Activated CD8-positive, alpha-beta T cell treated with anti-CD3 and anti-CD28 coated beads, Interleukin-2, amount 10 ng/mL, durations not matched to agents 7 days and 5 days (primary cell): ENCODE measurements at regions not wholly inside any gene's neighbourhood (a gene's known extent, or its start where the extent isn't known, plus 50 kb on each side); places are given as distances from the start of the nearest gene placed in this dataset.
"Not testable (repeated sequence)": the region's sequence is repeated elsewhere in the genome, so short reads cannot be mapped to it uniquely, and the experiment has no call there.

ENCODE experiments used
- ATAC-seq: fragments of 150-1000 bp; cut with Tn5 transposase; one replicate; pipeline ENCODE4 v1.10.0; 2021; ENCODE audit warnings: moderate library complexity
- CTCF ChIA-PET: fragments of 350-600 bp; sonication (Branson Sonifier 250); formaldehyde crosslinking; loops from one replicate; lab custom pipeline; 2021; ENCODE audit warnings: antibody characterized with exemption; lab: Charles Lee
- POLR2A ChIA-PET: fragments of 350-600 bp; sonication (Branson Sonifier 250); formaldehyde crosslinking; loops from one replicate; lab custom pipeline; 2021; ENCODE audit warnings: antibody characterized with exemption; lab: Charles Lee
- DNase-seq: peaks from one replicate; pipeline ENCODE4 v3.0.0-alpha.2; 2020
- H3K27ac Mint-ChIP-seq: one replicate; pipeline ENCODE4 v1.8.0; 2021; ENCODE audit warnings: mild to moderate bottlenecking, mixed read lengths
- H3K27me3 Mint-ChIP-seq: one replicate; pipeline ENCODE4 v1.8.0; 2021; ENCODE audit warnings: low read depth, mixed read lengths
- H3K36me3 Mint-ChIP-seq: one replicate; pipeline ENCODE4 v1.8.0; 2021; ENCODE audit warnings: low read depth, mixed read lengths
- H3K4me1 Mint-ChIP-seq: one replicate; pipeline ENCODE4 v1.8.0; 2021; ENCODE audit warnings: low read depth, mixed read lengths
- H3K4me3 Mint-ChIP-seq: one replicate; pipeline ENCODE4 v1.8.0; 2021; ENCODE audit warnings: mild to moderate bottlenecking, mixed read lengths
- H3K9me3 Mint-ChIP-seq: one replicate; pipeline ENCODE4 v1.8.0; 2022; ENCODE audit warnings: mixed read lengths; ENCODE audit not compliant: insufficient read depth

- ATAC-seq (no peak), DNase-seq (no peak)
- Mint-ChIP-seq H3K27me3 (no peaks in the 10 kb centered on the region), H3K9me3 (no peaks in the 10 kb centered on the region), H3K27ac (no peak overlapping the region), H3K4me3 (no peak overlapping the region), H3K36me3 (no peaks in the 10 kb centered on the region), H3K4me1 (no peaks in the 10 kb centered on the region)
- POLR2A ChIA-PET: no interaction called here
- CTCF ChIA-PET: no interaction called here
These were observed 350.4 kb downstream of the NR4A2 start for GRCh38 chr2:155982135-155982534.

- H3K4me1 Mint-ChIP-seq: no peaks in the 10 kb centered on the region
- CTCF ChIA-PET: no interaction called here
- H3K27me3 Mint-ChIP-seq: no peaks in the 10 kb centered on the region
- POLR2A ChIA-PET: no interaction called here
- ATAC-seq: no peak
- H3K27ac Mint-ChIP-seq: no peak overlapping the region
- no peak overlapping the region for H3K4me3 Mint-ChIP-seq
- no peaks in the 10 kb centered on the region for H3K9me3 Mint-ChIP-seq
- no peak for DNase-seq
- H3K36me3 Mint-ChIP-seq: no peaks in the 10 kb centered on the region
These were observed 351.5 kb downstream of the NR4A2 start for GRCh38 chr2:155980941-155981560.

GRCh38 chr2:155975734-155976133, 356.8 kb downstream of the NR4A2 start:
- no peaks in the 10 kb centered on the region for H3K4me1 Mint-ChIP-seq
- no peak for ATAC-seq
- H3K4me3 Mint-ChIP-seq: no peak overlapping the region

GRCh38 chr2:155972916-155973315, 359.6 kb downstream of the NR4A2 start:
- Mint-ChIP-seq H3K4me1 (no peaks in the 10 kb centered on the region), H3K36me3 (no peaks in the 10 kb centered on the region), H3K27ac (no peak overlapping the region), H3K27me3 (no peaks in the 10 kb centered on the region), H3K4me3 (no peak overlapping the region), H3K9me3 (no peaks in the 10 kb centered on the region)
- CTCF ChIA-PET: no interaction called here
- DNase-seq: no peak
- POLR2A ChIA-PET: no interaction called here
- ATAC-seq: no peak

More at GRCh38 chr2:155975734-155976133, 356.8 kb downstream of the NR4A2 start:
- H3K36me3 Mint-ChIP-seq: no peaks in the 10 kb centered on the region
- H3K27me3 Mint-ChIP-seq: no peaks in the 10 kb centered on the region
- POLR2A ChIA-PET: no interaction called here
- H3K27ac Mint-ChIP-seq: no peak overlapping the region
- CTCF ChIA-PET: no interaction called here
- DNase-seq: no peak
- no peaks in the 10 kb centered on the region for H3K9me3 Mint-ChIP-seq

- H3K4me1 Mint-ChIP-seq, CTCF ChIA-PET: not testable (repeated sequence)
These were observed 366.5 kb downstream of the NR4A2 start for GRCh38 chr2:155966064-155966471.

DNA sequence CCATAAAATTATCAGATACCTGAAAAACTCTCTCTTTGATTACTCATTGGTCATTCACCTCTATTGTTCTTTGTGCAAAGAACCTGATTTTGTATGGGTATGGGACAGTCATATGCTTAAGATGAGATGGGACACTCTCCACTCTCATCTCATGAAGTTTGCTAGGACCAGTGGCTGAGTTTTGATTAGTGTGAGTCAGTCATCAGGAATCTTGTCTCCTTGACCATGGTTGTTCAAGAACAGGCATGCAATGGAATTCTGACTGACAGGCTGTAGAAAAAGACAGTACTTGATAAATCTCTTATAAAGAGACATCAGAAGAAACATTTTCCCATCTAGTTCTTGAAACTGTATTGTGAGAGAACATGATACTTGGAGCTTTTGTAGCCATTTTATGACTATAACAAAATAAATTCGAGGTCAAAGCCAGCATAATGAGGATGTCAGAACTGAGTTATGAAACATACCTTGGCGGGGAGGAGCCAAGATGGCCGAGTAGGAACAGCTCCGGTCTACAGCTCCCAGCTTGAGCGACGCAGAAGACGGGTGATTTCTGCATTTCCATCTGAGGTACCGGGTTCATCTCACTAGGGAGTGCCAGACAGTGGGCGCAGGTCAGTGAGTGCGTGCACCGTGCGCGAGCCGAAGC, 367.0 kb downstream of the NR4A2 start:
- H3K4me3 Mint-ChIP-seq: no peak overlapping the region
- H3K9me3 Mint-ChIP-seq: no peaks in the 10 kb centered on the region
- H3K27ac Mint-ChIP-seq: no peak overlapping the region
- CTCF ChIA-PET: no interaction called here
- ATAC-seq (no peak), DNase-seq (no peak)
- H3K36me3 Mint-ChIP-seq: no peaks in the 10 kb centered on the region
- POLR2A ChIA-PET: no interaction called here
- no peaks in the 10 kb centered on the region for H3K27me3 Mint-ChIP-seq
- H3K4me1 Mint-ChIP-seq: no peaks in the 10 kb centered on the region

More at GRCh38 chr2:155966064-155966471, 366.5 kb downstream of the NR4A2 start:
- H3K9me3 Mint-ChIP-seq, H3K36me3 Mint-ChIP-seq, H3K27me3 Mint-ChIP-seq, ATAC-seq, H3K27ac Mint-ChIP-seq, POLR2A ChIA-PET, DNase-seq, H3K4me3 Mint-ChIP-seq: not testable (repeated sequence)

DNA sequence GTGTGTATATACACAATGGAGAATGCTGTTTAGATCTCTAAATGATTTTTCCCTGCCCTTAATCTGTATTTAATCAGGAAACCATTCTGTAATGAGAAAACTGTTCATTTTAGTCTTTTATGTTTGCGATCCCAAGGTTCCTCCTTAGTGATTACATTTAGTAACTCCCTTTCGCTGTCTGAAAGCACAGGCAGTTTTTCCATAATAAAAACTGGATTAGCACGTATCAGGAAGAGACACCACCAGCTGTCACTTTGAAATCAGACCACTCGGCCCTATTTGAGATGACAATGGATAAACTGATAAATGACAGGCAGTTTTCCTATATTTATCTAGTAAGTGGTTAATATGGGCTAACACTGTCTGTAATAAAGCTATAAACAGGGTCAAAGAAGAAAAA, 370.9 kb downstream of the NR4A2 start:
- no peaks in the 10 kb centered on the region for H3K9me3 Mint-ChIP-seq
- no peaks in the 10 kb centered on the region for H3K36me3 Mint-ChIP-seq
- H3K27me3 Mint-ChIP-seq: no peaks in the 10 kb centered on the region
- DNase-seq (no peak), ATAC-seq (no peak)
- H3K4me1 Mint-ChIP-seq: no peaks in the 10 kb centered on the region
- H3K4me3 Mint-ChIP-seq: no peak overlapping the region
- ChIA-PET POLR2A (no interaction called here), CTCF (no interaction called here)
- H3K27ac Mint-ChIP-seq: no peak overlapping the region

DNA sequence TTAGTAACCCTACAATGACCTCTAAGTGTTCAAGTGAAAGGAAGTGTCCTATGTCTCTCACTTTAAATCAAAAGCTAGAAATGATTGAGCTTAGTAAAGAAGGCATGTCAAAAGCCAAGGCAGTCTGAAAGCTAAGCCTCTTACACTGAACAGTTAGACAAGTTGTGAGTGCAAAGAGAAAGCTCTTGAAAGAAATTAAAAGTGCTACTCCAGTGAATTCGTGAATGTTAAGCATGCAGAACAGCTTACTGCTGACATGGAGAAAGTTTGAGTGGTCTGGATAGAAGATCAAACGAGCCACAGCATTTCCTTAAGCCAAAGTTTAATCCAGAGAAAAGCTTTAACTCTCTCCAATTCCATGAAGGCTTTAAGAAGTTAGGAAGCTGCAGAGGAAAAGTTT, 373.7 kb downstream of the NR4A2 start:
- ChIA-PET POLR2A (interaction anchor here (0.7 kb wide), 1 partner anchor 115 kb away, joined by 3 read pairs; no protein-coding TSS in a partner anchor), CTCF (no interaction called here)
- H3K36me3 Mint-ChIP-seq: no peaks in the 10 kb centered on the region
- H3K4me1 Mint-ChIP-seq: no peaks in the 10 kb centered on the region
- no peak for ATAC-seq
- H3K4me3 Mint-ChIP-seq: no peak overlapping the region
- H3K27me3 Mint-ChIP-seq: no peaks in the 10 kb centered on the region
- H3K9me3 Mint-ChIP-seq: no peaks in the 10 kb centered on the region
- no peak for DNase-seq
- no peak overlapping the region for H3K27ac Mint-ChIP-seq

DNA sequence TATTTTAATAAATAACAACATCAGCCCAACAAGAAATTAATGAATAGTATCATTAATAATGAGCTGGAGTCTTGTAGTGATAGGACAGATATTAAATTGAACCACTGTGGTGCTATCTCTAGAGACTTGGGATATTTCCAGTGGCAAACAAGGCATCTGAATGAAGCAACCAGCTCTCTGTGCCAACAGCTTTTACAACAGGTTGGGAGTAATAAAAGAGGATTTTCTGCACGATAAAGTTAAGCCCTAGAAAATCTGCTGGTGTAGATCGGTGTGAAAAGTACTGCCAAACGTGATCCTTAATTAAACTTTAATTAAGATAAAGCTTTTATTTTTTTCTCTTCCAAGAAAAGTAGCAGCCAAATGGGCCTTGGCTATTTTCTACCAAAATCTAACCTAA, 385.5 kb downstream of the NR4A2 start:
- POLR2A ChIA-PET: no interaction called here
- H3K4me3 Mint-ChIP-seq: no peak overlapping the region
- no peaks in the 10 kb centered on the region for H3K4me1 Mint-ChIP-seq
- CTCF ChIA-PET: no interaction called here
- no peaks in the 10 kb centered on the region for H3K27me3 Mint-ChIP-seq
- H3K9me3 Mint-ChIP-seq: no peaks in the 10 kb centered on the region
- H3K36me3 Mint-ChIP-seq: no peaks in the 10 kb centered on the region
- ATAC-seq (no peak), DNase-seq (no peak)
- no peak overlapping the region for H3K27ac Mint-ChIP-seq

- no peak overlapping the region for H3K27ac Mint-ChIP-seq
These were observed 388.3 kb downstream of the NR4A2 start for GRCh38 chr2:155944218-155944617.

DNA sequence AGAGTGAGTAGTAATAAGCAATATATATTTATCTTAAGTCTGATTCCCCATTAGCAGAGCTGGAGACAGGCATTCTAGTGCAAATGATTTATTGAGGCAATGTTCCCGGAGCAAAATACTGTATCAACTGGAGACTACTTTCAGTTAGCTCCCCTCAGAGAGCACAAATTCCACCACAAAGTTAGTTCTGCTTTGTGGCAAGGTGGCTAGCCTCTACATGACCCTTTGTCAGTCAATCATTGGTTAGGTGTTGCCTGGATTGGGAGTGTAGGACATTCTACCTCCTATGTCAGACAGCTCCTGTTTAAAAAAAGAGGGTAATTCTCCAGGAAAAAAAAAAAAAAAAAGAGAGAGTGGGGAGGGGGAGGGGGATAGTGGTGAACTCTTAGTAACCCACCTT, 402.2 kb downstream of the NR4A2 start:
- H3K9me3 Mint-ChIP-seq: no peaks in the 10 kb centered on the region
- POLR2A ChIA-PET: no interaction called here
- no peak for DNase-seq
- H3K4me3 Mint-ChIP-seq: no peak overlapping the region
- no peaks in the 10 kb centered on the region for H3K36me3 Mint-ChIP-seq
- no peaks in the 10 kb centered on the region for H3K4me1 Mint-ChIP-seq
- ATAC-seq: no peak
- no peak overlapping the region for H3K27ac Mint-ChIP-seq
- no peaks in the 10 kb centered on the region for H3K27me3 Mint-ChIP-seq
- CTCF ChIA-PET: no interaction called here

More at GRCh38 chr2:155944218-155944617, 388.3 kb downstream of the NR4A2 start:
- ATAC-seq (no peak), DNase-seq (no peak)
- ChIA-PET POLR2A (no interaction called here), CTCF (no interaction called here)
- H3K36me3 Mint-ChIP-seq: no peaks in the 10 kb centered on the region
- H3K27me3 Mint-ChIP-seq: no peaks in the 10 kb centered on the region
- H3K4me1 Mint-ChIP-seq: no peaks in the 10 kb centered on the region
- no peaks in the 10 kb centered on the region for H3K9me3 Mint-ChIP-seq
- no peak overlapping the region for H3K4me3 Mint-ChIP-seq

DNA sequence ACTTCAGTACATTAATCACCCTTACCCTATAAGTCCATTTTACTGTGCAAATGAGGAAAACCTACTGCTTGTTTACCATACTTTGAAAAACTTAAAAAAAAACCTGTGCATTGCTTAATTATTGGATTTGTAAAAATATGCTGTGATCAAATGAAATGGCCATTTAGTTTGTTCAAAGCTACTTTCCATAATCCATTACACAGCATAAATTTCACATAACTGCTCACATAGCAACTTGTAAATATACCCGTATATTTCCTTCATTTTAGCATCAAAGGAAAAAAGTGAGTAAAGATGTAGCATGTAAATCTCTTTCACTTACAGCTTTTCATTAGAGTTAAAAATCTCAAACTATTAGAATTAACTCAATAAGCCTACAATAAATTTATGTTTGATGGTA, 415.1 kb downstream of the NR4A2 start:
- Mint-ChIP-seq H3K27ac (no peak overlapping the region), H3K36me3 (no peaks in the 10 kb centered on the region), H3K4me1 (no peaks in the 10 kb centered on the region), H3K27me3 (no peaks in the 10 kb centered on the region), H3K9me3 (no peaks in the 10 kb centered on the region), H3K4me3 (no peak overlapping the region)
- CTCF ChIA-PET: no interaction called here
- no peak for DNase-seq
- no peak for ATAC-seq
- POLR2A ChIA-PET: no interaction called here
